Activated T-cell treated with anti-CD3 and anti-CD28 coated beads, Interleukin-2, amount 50 U/mL, for 72 hours (primary cell): ENCODE measurements at regions not wholly inside any gene's neighbourhood (a gene's known extent, or its start where the extent isn't known, plus 50 kb on each side); places are given as distances from the start of the nearest gene placed in this dataset.

Experiments
- ATAC-seq, 2 donors: fragments of 150-1000 bp; cut with Tn5 transposase; replicated peaks in 1 of 2; 2 replicates each; pipeline ENCODE4 v1.10.0; 2021; ENCODE audit warnings: moderate library complexity in 2 of 2, mild to moderate bottlenecking in 1 of 2
- DNase-seq, 2 donors: peaks; one replicate each; pipeline ENCODE4 v3.0.0; 2021 to 2022; ENCODE audit warnings: mixed read lengths in 1 of 2
- H3K27ac Mint-ChIP-seq: one replicate; pipeline ENCODE4 v1.8.0; 2022; ENCODE audit warnings: mild to moderate bottlenecking, moderate library complexity, mixed read lengths
- H3K27me3 Mint-ChIP-seq: one replicate; pipeline ENCODE4 v1.8.0; 2022; ENCODE audit warnings: low read depth, mixed read lengths
- H3K36me3 Mint-ChIP-seq, 2 donors: one replicate each; pipeline ENCODE4 v1.8.0; 2022; ENCODE audit warnings: mixed read lengths in 2 of 2, mild to moderate bottlenecking in 1 of 2; ENCODE audit not compliant: insufficient read depth in 2 of 2
- H3K4me1 Mint-ChIP-seq: one replicate; pipeline ENCODE4 v1.8.0; 2022; ENCODE audit warnings: low read depth, mixed read lengths
- H3K4me3 Mint-ChIP-seq, 2 donors: one replicate each; pipeline ENCODE4 v1.8.0; 2022; ENCODE audit warnings: mild to moderate bottlenecking in 2 of 2, mixed read lengths in 2 of 2, moderate library complexity in 2 of 2
- H3K9me3 Mint-ChIP-seq, 2 donors: one replicate each; pipeline ENCODE4 v1.8.0; 2022; ENCODE audit warnings: mixed read lengths in 2 of 2

- Mint-ChIP-seq H3K27me3 (no peaks in the 10 kb centered on the region), H3K4me3 (no peak overlapping the region), H3K36me3 (no peaks in the 10 kb centered on the region), H3K4me1 (no peaks in the 10 kb centered on the region), H3K27ac (no peak overlapping the region), H3K9me3 (peaks cover 2 to 3% of the 10 kb centered on the region in 2 donors)
- ATAC-seq (no peak), DNase-seq (no peak)
Observed at GRCh38 chr13:70723732-70724131, 615.5 kb upstream of the KLHL1 start.

GRCh38 chr13:70720386-70720785, 612.1 kb upstream of the KLHL1 start:
- H3K9me3 Mint-ChIP-seq: peaks cover 2 to 4% of the 10 kb centered on the region in 2 donors
- H3K4me1 Mint-ChIP-seq: no peaks in the 10 kb centered on the region
- H3K36me3 Mint-ChIP-seq: no peaks in the 10 kb centered on the region
- H3K4me3 Mint-ChIP-seq: no peak overlapping the region
- no peak overlapping the region for H3K27ac Mint-ChIP-seq
- DNase-seq (no peak), ATAC-seq (no peak)
- H3K27me3 Mint-ChIP-seq: no peaks in the 10 kb centered on the region

GRCh38 chr13:70714993-70715392, 606.7 kb upstream of the KLHL1 start:
- Mint-ChIP-seq H3K9me3 (peaks cover 0 to 4% of the 10 kb centered on the region in 2 donors), H3K27me3 (no peaks in the 10 kb centered on the region), H3K27ac (no peak overlapping the region), H3K4me3 (no peak overlapping the region), H3K36me3 (no peaks in the 10 kb centered on the region), H3K4me1 (no peaks in the 10 kb centered on the region)
- no peak for DNase-seq
- ATAC-seq: no peak

- peaks cover 5 to 6% of the 10 kb centered on the region in 2 donors for H3K9me3 Mint-ChIP-seq
- DNase-seq (no peak), ATAC-seq (no peak)
- H3K36me3 Mint-ChIP-seq: no peaks in the 10 kb centered on the region
- no peak overlapping the region for H3K4me3 Mint-ChIP-seq
- H3K4me1 Mint-ChIP-seq: no peaks in the 10 kb centered on the region
- H3K27ac Mint-ChIP-seq: no peak overlapping the region
- no peaks in the 10 kb centered on the region for H3K27me3 Mint-ChIP-seq
Observed at GRCh38 chr13:70708775-70709174, 600.5 kb upstream of the KLHL1 start.

- Mint-ChIP-seq H3K36me3 (no peaks in the 10 kb centered on the region), H3K27me3 (no peaks in the 10 kb centered on the region), H3K27ac (no peak overlapping the region), H3K4me1 (no peaks in the 10 kb centered on the region), H3K9me3 (peaks cover 7 to 8% of the 10 kb centered on the region in 2 donors), H3K4me3 (no peak overlapping the region)
- DNase-seq (no peak), ATAC-seq (no peak)
Observed at GRCh38 chr13:70703755-70704154, 595.5 kb upstream of the KLHL1 start.

GRCh38 chr13:70694996-70695715, 586.9 kb upstream of the KLHL1 start:
- H3K4me1 Mint-ChIP-seq: no peaks in the 10 kb centered on the region
- no peak for ATAC-seq

GRCh38 chr13:70668983-70669382, 560.7 kb upstream of the KLHL1 start:
- Mint-ChIP-seq H3K27me3 (no peaks in the 10 kb centered on the region), H3K4me3 (no peak overlapping the region), H3K36me3 (no peaks in the 10 kb centered on the region), H3K9me3 (peaks cover 0 to 5% of the 10 kb centered on the region in 2 donors), H3K27ac (no peak overlapping the region), H3K4me1 (no peaks in the 10 kb centered on the region)
- no peak for ATAC-seq
- DNase-seq: no peak

More at GRCh38 chr13:70694996-70695715, 586.9 kb upstream of the KLHL1 start:
- H3K9me3 Mint-ChIP-seq: peaks cover 8 to 14% of the 10 kb centered on the region in 2 donors
- DNase-seq: no peak
- H3K36me3 Mint-ChIP-seq: peaks cover 0 to 2% of the 10 kb centered on the region in 2 donors
- no peak overlapping the region for H3K27ac Mint-ChIP-seq
- no peak overlapping the region for H3K4me3 Mint-ChIP-seq
- no peaks in the 10 kb centered on the region for H3K27me3 Mint-ChIP-seq

- no peak overlapping the region for H3K27ac Mint-ChIP-seq
- no peak for ATAC-seq
- H3K27me3 Mint-ChIP-seq: no peaks in the 10 kb centered on the region
- no peaks in the 10 kb centered on the region for H3K4me1 Mint-ChIP-seq
- peaks cover 0 to 5% of the 10 kb centered on the region in 2 donors for H3K9me3 Mint-ChIP-seq
- H3K4me3 Mint-ChIP-seq: no peak overlapping the region
- H3K36me3 Mint-ChIP-seq: no peaks in the 10 kb centered on the region
- DNase-seq: no peak
Observed at GRCh38 chr13:70668293-70668692, 560.0 kb upstream of the KLHL1 start.

- Mint-ChIP-seq H3K27me3 (no peaks in the 10 kb centered on the region), H3K9me3 (peaks cover 0 to 2% of the 10 kb centered on the region in 2 donors), H3K36me3 (no peaks in the 10 kb centered on the region), H3K4me3 (no peak overlapping the region), H3K27ac (no peak overlapping the region), H3K4me1 (no peaks in the 10 kb centered on the region)
- ATAC-seq (no peak), DNase-seq (no peak)
Observed at GRCh38 chr13:70666883-70667556, 558.8 kb upstream of the KLHL1 start.

- Mint-ChIP-seq H3K36me3 (no peaks in the 10 kb centered on the region), H3K4me1 (no peaks in the 10 kb centered on the region), H3K27ac (no peak overlapping the region), H3K9me3 (no peaks in the 10 kb centered on the region), H3K27me3 (no peaks in the 10 kb centered on the region), H3K4me3 (no peak overlapping the region)
- ATAC-seq (no peak), DNase-seq (no peak)
Observed at GRCh38 chr13:70662231-70662940, 554.1 kb upstream of the KLHL1 start.

GRCh38 chr13:70644052-70644451, 535.8 kb upstream of the KLHL1 start:
- Mint-ChIP-seq H3K27me3 (no peaks in the 10 kb centered on the region), H3K36me3 (peaks cover 0 to under 1% of the 10 kb centered on the region in 2 donors), H3K9me3 (peaks cover 0 to under 1% of the 10 kb centered on the region in 2 donors), H3K4me3 (no peak overlapping the region), H3K4me1 (no peaks in the 10 kb centered on the region), H3K27ac (no peak overlapping the region)
- ATAC-seq (no peak), DNase-seq (no peak)

GRCh38 chr13:70634893-70635292, 526.6 kb upstream of the KLHL1 start:
- Mint-ChIP-seq H3K4me3 (no peak overlapping the region), H3K4me1 (no peaks in the 10 kb centered on the region), H3K9me3 (peaks cover 0 to 3% of the 10 kb centered on the region in 2 donors), H3K27ac (no peak overlapping the region), H3K36me3 (peaks cover 0 to 1% of the 10 kb centered on the region in 2 donors), H3K27me3 (no peaks in the 10 kb centered on the region)
- no peak for DNase-seq
- no peak for ATAC-seq

GRCh38 chr13:70630247-70630646, 522.0 kb upstream of the KLHL1 start:
- Mint-ChIP-seq H3K36me3 (no peaks in the 10 kb centered on the region), H3K9me3 (no peaks in the 10 kb centered on the region), H3K27ac (no peak overlapping the region), H3K4me1 (no peaks in the 10 kb centered on the region), H3K4me3 (no peak overlapping the region), H3K27me3 (no peaks in the 10 kb centered on the region)
- DNase-seq (no peak), ATAC-seq (no peak)
